NCI-H2171 (cell line): ENCODE measurements at regions not wholly inside any gene's neighbourhood (a gene's known extent, or its start where the extent isn't known, plus 50 kb on each side); places are given as distances from the start of the nearest gene placed in this dataset.
"Not testable (repeated sequence)": the region's sequence is repeated elsewhere in the genome, so short reads cannot be mapped to it uniquely, and the experiment has no call there.

Experiments
- DNase-seq: peaks from one replicate; lab custom pipeline; 2025; lab: John Stamatoyannopoulos, UW

DNA sequence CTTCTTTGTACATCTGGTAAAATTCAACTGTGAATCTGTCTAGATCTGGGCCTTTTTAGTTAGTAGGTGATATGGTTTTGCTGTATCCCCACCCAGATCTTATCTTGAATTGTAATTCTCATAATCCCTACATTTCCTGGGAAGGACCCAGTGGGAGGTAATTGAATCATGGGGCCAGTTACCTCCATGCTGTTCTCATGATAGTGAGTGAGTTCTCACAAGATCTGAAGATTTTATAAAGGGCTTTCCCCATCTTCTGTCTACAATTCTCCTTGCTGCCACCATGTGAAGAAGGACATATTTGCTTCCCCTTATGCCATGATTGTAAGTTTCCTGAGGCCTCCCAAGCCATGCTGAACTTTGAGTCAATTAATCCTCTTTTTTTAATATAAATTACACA, 410.4 kb upstream of the EPHA7 start:
- DNase-seq, result not testable (repeated sequence)

DNA sequence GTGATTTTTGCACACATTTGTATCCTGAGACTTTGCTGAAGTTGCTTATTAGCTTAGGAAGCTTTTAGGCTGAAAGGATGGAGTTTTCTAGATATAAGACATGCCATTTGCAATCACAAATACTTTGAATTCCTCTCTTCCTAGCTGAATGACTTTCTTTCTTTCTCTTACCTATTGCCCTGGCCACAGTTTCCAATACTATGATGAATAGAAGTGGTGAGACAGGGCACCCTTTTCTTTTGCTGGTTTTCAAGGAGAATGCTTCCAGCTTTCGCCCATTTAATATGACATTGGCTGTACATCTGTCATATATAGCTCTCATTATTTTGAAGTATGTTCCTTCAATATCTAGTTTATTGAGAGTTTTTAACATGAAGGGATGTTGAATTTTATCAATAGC, 409.6 kb upstream of the EPHA7 start:
- DNase-seq, result no peak

DNA sequence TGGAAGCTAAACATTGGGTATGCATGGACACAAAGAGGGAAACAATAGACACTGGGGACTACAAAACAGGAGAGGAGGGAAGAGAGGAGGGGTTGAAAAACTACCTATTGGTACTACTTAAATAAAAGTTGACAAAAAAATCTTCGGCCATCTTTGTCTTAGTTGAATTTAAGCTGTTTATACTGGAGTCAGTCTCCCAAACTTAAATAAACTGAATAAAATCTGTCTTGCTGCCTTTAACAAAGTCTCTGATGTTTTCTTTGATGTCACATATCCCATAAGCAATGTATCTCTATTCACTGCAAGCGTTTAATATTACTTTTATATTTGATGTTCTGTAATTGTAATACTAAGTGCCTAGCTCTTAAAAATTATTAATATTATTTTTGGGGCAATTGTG, 409.2 kb upstream of the EPHA7 start:
- no peak for DNase-seq

DNA sequence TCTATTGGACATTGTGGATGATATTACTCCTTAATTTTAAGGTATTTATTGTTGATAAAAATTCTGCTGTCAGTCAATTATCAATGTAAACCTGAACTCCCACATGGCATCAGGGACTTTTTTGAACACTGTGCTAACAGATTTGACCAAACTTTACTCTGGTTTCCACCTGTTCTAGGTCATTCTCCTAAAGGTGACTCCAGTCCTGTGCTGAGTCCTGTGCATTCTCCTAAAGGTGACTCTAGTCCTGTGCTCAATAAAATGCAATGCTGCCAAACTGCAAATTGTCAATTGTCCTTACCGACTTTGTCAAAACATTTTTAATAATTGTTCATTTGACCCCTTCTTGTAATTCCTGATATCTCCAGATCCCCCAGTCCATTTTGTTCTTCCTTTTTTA, 408.4 kb upstream of the EPHA7 start:
- DNase-seq, result no peak

DNA sequence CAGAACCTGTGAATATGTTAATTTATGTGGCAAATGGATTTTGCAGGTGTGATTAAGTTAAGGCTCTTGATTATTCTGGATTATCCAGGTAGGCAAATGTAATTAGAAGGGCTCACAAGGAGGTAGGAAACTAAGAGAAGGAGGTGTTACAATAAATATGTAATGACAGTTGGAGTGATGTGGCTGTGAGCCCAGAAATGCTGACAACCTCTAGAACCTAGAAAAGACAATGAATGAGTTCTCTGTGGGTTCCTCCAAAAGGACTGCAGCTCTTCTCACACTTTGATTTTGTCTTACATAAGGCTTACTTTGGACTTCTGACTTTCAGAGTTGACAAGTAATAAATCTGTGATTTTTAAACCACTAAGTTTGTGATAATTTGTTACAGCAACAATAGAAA, 406.6 kb upstream of the EPHA7 start:
- no peak for DNase-seq

DNA sequence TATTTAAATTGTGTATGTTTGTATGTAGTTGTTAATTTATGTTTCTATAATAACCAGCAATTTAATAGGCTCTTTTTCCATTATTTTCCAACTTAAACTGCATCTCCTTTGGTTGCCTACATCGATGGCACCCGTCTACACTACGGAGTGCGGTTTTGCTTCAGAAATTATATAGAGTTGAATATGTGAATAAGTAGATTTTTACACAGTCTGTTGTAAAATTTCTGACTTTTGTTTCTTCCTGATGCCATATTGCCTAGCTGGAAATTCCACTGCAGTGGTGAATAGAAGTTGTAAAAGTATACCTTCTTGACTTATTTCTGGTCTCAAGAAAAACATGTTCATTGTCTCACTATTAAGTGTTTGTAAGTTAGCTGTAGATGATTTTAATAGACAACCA, 404.1 kb upstream of the EPHA7 start:
- no peak for DNase-seq

DNA sequence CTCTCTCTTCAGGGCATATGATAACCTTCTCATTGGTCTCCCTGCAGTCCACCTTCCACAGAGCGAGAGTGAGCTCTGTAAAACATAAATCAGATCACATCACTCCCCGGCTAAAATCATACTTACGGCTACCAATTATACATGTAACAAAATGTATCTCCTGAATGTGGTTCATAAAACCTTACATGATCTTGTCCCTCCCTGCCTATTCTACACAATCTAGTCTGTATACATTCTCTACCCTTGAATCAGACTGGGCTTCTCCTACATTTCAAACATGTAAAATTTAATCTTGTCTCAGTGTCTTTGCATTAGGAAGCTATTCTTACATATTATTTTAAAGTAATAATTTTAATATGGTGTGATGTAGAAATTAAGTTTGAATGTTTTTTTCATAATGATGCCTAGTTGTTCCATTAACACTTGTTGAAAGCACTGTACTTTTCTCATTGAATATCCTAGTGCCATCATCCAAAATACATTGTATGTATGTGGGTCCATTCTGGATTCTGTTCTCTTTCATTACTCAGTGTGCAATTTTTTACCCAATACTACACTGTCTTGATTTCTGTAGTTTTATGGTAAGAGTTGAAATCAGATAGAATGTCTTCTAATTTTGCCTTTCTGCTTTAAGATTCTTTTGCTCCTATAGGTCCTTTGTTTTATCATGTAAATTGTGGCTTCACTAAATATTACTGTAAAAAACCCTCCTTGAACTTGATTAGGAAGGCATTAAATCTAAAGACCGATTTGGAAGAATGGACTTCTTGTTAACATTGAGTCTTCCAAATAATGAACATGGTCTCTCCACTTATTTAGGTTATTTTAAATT, 403.3 kb upstream of the EPHA7 start:
- DNase-seq, result no peak

DNA sequence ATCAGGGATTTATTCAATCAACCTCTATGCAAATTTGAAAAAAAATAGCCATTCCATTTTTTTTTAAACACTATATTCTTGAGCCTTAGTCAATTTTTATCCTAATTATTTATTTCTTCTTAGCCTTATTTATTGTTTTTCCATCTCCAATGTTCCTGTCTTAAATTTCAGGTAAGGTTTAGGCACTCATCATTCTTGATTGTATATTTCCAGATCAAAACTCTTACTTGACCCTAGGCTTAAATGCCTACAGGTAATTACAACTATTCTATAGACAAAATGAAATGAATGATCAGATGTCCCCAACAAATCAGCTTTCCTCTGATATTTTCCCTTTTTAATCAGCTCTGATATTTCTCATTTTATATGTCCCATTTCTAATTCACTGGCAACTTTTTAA, 402.6 kb upstream of the EPHA7 start:
- no peak for DNase-seq

DNA sequence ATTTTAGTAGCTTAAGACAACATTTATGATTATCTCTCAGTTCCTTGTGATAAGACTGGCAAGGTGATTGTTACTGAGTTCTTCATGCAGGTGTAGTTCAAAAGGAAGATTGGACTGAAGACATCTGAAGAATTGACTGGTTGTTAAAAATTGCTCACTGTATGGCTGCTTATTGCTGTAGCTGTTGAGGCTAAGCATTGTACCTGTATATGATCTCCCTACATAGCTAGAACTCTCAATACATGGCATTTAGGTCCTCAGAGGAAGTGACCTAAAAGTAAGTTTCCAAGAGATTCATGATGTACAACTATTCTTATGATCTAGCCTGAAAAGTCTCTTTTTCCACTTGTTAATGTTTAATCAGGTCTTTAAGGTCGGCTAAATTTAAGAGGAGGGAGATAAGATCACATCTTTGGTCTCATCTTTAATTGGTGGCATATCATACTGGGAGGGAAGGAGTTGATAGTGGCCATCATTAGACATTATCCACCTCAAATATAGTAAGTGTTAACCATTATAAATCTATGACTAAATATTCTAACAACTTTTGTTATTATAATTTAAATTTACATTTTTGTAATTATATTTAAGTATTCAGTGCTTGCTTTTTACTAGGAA, 401.2 kb upstream of the EPHA7 start:
- no peak for DNase-seq

DNA sequence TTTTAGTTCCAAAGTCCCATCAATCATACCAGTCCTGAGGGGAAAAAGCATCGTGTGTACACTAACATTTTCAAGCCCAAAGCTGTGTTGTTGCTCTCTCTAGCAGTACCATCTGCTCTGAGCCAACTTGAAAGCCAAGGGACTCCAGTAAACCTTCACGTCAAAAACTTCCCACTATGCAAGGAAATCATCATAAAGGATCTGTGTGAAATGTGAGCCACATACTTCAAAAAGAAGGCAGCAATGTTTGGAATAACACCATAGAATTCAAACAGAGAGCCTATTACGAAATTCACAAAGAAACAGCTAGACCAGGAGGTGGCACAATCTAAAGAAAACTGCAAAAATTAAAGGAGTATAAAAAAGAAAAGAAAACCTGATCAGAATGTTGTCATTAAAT, 399.8 kb upstream of the EPHA7 start:
- no peak for DNase-seq

DNA sequence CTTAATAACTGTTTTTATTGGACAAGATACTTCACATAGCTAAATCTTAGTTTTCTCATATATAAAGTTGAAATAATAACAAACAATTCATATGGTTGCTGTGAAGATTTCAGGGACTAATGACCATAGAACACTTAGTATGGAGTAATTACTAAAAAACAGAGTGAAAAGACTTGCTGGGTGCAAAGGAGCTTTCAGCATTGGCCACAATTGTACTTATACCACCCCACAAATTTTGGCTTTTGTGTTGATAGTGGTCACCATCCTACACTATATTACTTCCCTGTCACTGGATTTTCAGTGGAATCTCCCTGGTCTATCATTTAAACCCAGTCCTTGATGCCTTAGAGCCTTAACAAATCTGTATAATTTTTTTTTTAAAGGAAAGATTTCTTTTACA, 398.6 kb upstream of the EPHA7 start:
- no peak for DNase-seq

DNA sequence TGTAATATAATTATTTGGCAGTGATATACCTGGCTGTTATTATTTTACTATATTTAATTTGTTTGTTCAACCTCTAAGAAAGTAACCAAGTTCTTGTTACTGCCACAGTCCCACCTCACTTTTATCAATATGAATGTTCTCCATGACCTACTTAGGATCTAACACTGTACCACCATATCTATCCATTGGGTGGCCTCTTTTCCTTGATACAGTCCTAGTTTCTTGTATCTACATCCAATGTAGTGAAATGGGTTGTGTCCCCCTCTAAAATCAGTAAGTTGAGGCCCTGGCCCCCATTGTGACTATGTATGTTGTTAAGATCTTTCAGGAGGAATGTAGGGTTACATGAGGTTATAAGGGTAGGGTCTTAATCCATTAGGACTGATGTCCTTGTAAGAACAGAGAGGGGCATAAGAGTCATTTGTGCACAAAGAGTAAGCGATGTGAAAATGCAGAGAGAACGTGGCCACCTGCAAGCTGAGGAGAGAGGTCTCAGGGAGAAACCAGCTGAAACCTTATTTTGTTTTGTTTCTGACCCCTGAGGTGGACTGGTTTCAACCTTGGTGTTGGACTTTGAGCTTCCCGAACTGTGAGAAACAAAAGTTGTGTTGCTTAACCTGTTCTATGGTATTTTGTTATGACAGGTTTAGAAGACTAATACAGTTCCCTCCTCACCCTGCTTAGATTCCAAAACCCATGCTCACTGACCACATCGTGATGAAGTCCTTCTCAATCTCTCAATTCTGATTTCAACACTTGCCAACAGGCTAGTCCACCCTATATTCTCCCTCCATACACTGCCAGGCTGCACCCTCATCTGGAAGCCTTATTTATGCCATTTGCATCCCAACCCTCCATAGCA, 387.3 kb upstream of the EPHA7 start:
- DNase-seq, result no peak

DNA sequence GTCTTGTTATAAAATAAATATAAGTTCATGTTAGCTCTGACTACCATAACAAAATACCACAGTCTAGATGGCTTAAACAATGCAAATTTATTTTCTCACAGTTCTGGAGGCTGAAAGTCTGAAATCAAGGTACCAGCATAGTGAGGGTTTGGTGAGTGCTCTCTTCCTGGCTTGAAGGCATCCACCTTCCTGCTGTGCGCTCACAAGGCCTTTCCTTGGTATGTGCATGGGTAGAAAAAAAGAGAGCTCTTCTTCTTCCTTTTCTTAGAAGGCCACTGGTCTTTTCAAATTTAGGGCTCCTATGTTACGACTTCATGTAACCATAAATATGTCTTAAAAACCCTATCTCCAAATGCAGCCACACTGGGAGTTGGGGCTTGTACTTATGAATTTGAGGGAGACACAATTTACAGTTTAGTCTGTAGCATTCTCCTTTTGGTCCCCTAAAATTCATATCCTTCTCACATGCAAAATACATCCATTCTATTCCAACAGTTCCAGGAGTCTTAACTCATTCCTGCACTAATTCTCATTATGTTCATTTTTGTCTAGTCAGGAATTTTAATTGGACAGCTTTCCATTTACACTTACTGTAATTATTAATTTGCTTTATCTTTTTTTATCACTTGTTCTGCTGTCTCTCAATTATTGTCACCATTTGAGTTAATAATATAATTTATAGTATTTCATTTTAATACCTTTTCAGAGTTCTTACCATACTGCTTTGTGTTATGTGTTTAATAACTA, 381.9 kb upstream of the EPHA7 start:
- DNase-seq, result no peak

DNA sequence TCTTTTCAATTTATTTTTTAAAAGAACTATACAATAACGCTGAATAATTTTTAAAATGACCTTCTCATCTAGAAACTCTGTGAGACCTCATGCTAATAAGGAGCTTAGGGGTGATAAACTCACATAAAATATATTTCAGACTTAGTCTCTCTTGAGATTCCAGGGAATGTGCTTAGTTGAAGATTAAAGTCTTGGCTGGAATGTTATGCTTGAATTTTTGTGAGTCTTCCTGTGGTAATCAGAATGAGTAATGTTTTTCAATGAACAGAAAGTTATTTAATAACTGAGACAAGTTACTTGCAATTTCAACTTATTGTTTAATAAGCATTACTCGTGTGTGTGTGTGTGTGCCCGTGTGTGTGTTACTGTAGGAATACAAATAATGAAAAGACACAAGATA, 379.9 kb upstream of the EPHA7 start:
- DNase-seq, result no peak

DNA sequence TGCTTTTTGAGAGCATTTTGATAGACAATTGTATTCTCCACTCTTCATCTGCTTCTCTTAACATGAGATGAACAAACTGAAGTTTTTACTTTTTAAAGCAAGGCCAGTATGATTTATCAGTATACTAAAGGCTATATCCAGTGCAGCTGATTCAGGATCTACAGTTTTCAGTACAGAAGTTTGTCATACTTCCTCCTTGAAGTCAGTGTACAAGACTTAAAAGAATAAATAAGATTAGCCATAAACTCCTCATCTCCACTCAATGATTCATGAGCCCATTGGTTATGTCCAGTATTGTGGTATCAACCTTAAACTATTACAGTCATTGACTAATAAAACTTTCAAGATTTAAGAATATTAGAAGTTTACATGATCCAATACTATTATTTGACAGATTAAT, 374.8 kb upstream of the EPHA7 start:
- no peak for DNase-seq

DNA sequence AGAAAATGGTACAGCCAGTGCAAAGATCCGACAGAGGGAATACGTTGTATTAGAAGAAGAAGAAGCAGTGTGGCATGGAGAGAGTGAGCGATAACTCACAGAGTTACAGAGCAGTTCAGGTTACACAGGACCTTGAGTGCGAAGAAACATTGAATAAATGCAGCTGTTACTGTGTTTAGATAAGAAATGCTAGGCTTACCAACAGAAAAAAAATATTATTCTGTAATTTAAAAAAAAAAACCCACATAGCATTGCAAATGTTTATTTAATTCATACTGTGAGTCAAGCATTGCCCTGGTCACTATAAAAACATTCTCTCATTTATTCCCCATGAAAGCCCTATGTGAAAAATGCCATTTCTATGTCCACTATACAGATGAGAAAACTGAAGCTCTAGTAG, 373.4 kb upstream of the EPHA7 start:
- DNase-seq, result no peak

DNA sequence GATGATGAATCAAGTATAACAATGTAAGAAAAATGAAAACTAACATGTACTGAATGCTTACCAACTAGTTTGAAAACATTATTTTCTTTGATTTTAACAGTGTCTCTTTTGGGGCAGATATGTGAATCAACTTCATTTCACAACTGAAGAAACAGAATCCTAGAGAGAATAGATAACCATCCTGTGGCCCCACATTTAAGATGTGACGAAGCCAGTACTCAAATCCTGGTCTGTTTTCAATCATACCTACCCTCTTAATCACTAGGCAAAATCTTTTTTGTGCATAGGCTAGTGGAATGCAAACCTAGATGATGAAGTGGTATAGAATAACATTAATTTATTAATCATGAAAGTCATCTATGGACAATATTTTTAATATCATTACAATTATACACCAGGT, 371.6 kb upstream of the EPHA7 start:
- no peak for DNase-seq

DNA sequence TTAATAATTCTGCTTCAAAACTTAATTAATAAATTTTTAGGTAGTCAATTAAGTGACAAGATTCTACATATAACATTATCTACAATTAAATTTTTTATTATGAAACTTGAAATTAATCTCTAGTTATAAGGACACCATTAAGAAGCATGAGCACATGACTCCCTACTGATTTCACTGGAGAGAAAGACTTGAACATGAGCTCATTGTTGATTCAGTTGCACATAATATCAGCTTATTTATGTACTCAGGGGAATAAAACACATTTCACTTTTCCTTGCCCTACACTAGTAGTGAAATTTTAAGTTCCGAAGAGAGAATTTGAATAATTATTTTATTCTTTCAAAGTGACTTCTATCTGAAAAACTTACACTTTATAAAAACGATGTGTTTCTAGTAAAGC, 370.2 kb upstream of the EPHA7 start:
- DNase-seq, result no peak

DNA sequence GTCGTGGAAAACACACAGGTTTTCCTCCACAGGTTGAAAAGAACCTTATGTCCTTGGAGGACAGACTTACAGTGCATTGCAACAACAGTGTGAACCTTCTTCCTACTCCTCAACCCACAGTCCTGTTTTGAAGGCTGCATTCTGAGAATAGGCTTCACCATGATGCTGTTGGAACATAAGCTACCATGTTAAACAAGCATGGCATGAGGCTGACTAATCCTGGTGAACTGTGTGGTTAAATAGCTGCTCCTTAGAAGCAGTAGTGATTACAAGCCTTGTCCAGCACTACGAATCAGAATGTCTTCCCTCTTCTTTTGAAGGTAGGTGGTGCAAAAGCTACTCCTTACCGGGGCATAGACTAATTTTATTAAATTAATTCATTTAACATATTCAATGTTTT, 368.5 kb upstream of the EPHA7 start:
- DNase-seq, result no peak

DNA sequence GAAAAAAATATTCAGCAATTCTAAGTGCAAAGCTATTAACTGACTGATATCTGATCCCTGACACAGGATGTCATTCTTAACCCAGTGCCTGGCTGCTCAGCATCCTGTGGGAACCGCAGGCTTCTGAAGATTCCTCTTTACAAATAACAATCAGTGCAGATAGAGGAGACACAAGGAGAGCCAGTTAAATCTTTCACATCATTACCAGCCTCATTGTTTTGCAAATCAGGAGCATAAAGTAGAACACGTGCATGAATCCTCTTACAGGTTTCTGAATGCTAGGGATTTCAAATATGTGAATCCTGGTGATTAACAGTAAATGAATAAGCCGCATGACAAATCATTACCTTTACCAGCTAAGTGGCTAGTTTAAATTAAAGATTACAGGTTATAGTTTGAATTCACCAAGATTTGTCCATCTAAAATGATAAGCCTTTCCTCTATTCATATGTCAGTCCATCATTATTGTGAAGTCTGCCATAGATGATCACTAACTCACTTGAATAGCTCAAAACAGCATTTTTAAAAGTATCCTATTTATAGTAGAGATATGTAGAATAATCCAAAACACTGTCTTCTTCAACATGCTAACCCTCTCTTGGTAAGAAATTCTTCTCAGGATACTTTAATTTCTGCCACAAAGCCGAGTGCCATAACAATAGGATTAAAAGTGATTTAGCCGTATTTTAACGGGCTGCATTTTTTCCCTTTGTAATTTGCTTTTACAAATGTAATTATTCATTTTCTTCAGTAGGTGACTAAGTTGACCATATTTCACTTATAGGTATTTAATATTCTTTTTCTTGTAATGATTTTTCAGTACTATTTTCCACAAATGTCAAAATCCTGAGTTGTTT, 367.3 kb upstream of the EPHA7 start:
- peak; percentile 19 for DNase-seq

DNA sequence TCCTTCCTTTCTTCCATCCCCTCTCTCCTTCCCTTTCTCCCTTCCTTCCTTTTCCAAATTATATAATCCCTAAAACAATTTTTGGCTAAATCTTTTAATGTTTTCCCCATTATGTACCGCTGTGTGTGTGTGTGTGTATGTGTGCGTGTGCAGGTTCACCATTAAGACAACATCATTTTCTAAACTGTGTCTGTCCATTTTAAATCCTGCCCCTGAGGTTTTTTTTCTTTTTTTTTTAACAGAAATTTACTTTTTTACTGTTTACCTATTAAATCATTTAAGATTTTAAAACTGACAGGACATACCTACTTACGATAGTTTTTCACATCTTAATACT, 366.3 kb upstream of the EPHA7 start:
- DNase-seq, result no peak
